GM13976 (cell line): ENCODE measurements at regions not wholly inside any gene's neighbourhood (a gene's known extent, or its start where the extent isn't known, plus 50 kb on each side); places are given as distances from the start of the nearest gene placed in this dataset.

Experiments
- DNase-seq: peaks from one replicate; pipeline ENCODE4 v3.0.0; 2012; ENCODE audit warnings: low spot score
- CTCF ChIP-seq: IDR thresholded peaks from 2 replicates; pipeline ENCODE4 v1.5.1; 2012; ENCODE audit warnings: borderline replicate concordance, mild to moderate bottlenecking; ENCODE audit not compliant: insufficient read depth; ENCODE audit errors: extremely low read depth, missing control alignments, control extremely low read depth
- in situ Hi-C: fragments of 300-500 bp; cut with MboI; formaldehyde crosslinking; loops from one replicate; pipeline ENCODE4 v1.12.0; 2022; ENCODE audit warnings: low sequenced_read_pairs, mixed read lengths, inconsistent platforms; ENCODE audit not compliant: unreplicated experiment

- DNase-seq: no peak
- TF ChIP-seq CTCF: no peak
- in situ Hi-C loops: no loop called here
Measured at GRCh38 chr13:80757694-80758093, 416.8 kb upstream of the SPRY2 start.

GRCh38 chr13:80755910-80756309, 415.0 kb upstream of the SPRY2 start:
- in situ Hi-C loops: no loop called here
- TF ChIP-seq CTCF: no peak

GRCh38 chr13:80754441-80754840, 413.5 kb upstream of the SPRY2 start:
- in situ Hi-C loops: no loop called here
- DNase-seq: no peak
- TF ChIP-seq CTCF: no peak

More at GRCh38 chr13:80755910-80756309, 415.0 kb upstream of the SPRY2 start:
- no peak for DNase-seq

- TF ChIP-seq CTCF: no peak
- in situ Hi-C loops: no loop called here
- no peak for DNase-seq
Measured at GRCh38 chr13:80753866-80754265, 412.9 kb upstream of the SPRY2 start.

GRCh38 chr13:80751854-80752253, 410.9 kb upstream of the SPRY2 start:
- DNase-seq: no peak
- no peak for TF ChIP-seq CTCF
- in situ Hi-C loops: no loop called here

GRCh38 chr13:80744147-80744914, 403.4 kb upstream of the SPRY2 start:
- DNase-seq: no peak
- in situ Hi-C loops: no loop called here
- TF ChIP-seq CTCF: no peak
